IMR-90 (cell line): ENCODE measurements at regions not wholly inside any gene's neighbourhood (a gene's known extent, or its start where the extent isn't known, plus 50 kb on each side); places are given as distances from the start of the nearest gene placed in this dataset.

Experiments used
- ATAC-seq: fragments of 200-7000 bp; cut with Tn5 transposase; 2 replicates; pipeline ENCODE4 v1.9.1; 2020; ENCODE audit warnings: low read depth, mild to moderate bottlenecking, moderate library complexity
- BruUV-seq: library from RNA; stranded (reverse); fragments of 400-500 nt; replicated peaks from 2 replicates; lab custom pipeline; 2021; lab: Mats Ljungman, UMichigan
- CTCF ChIA-PET: fragments of 300-600 bp; formaldehyde crosslinking; extraction: SDS; loops from one replicate; lab custom pipeline; 2021; ENCODE audit warnings: antibody characterized with exemption; lab: Yijun Ruan, JAX
- POLR2A ChIA-PET: fragments of 300-600 bp; sonication (Branson Sonifier 250); formaldehyde crosslinking; loops from one replicate; lab custom pipeline; 2022; ENCODE audit warnings: antibody characterized with exemption; ENCODE audit not compliant: unreplicated experiment; lab: Charles Lee
- DNase-seq: peaks from one replicate; pipeline ENCODE4 v3.0.0; 2013
- H2AFZ ChIP-seq: replicated peaks from 2 replicates; pipeline ENCODE3; 2013; ENCODE audit warnings: low read length, mild to moderate bottlenecking; ENCODE audit not compliant: poor library complexity
- H2AK5ac ChIP-seq: 2 replicates; pipeline ENCODE4 v1.6.1; 2013; ENCODE audit warnings: low read depth, low read length, inconsistent platforms
- H2AK9ac ChIP-seq: replicated peaks from 2 replicates; pipeline ENCODE3; 2013; ENCODE audit warnings: mild to moderate bottlenecking, low read depth, low read length, moderate library complexity; ENCODE audit not compliant: poor library complexity
- H2BK120ac ChIP-seq: 2 replicates; pipeline ENCODE4 v1.6.1; 2013; ENCODE audit warnings: low read depth, low read length, inconsistent platforms
- H2BK15ac ChIP-seq: 3 replicates; pipeline ENCODE4 v1.6.1; 2013; ENCODE audit warnings: low read depth, low read length, inconsistent platforms
- H2BK20ac ChIP-seq: 2 replicates; pipeline ENCODE4 v1.6.1; 2013; ENCODE audit warnings: low read depth, mild to moderate bottlenecking, inconsistent platforms, low read length, moderate library complexity
- H2BK5ac ChIP-seq: 2 replicates; pipeline ENCODE4 v1.6.1; 2013; ENCODE audit warnings: mild to moderate bottlenecking, low read depth, low read length, inconsistent platforms; ENCODE audit not compliant: poor library complexity, severe bottlenecking
- H3K14ac ChIP-seq: replicated peaks from 2 replicates; pipeline ENCODE4 v1.6.1; 2013; ENCODE audit warnings: low read depth, low read length, inconsistent platforms
- H3K18ac ChIP-seq: 2 replicates; pipeline ENCODE4 v1.6.1; 2013; ENCODE audit warnings: low read depth, low read length, control low read depth
- H3K23ac ChIP-seq: 2 replicates; pipeline ENCODE4 v1.6.1; 2013; ENCODE audit warnings: low read depth, low read length, inconsistent platforms
- H3K27ac ChIP-seq: 2 replicates; pipeline ENCODE4 v1.5.1; 2013; ENCODE audit warnings: mild to moderate bottlenecking, control low read depth, low read length; ENCODE audit not compliant: insufficient read depth
- H3K27me3 ChIP-seq: 2 replicates; pipeline ENCODE4 v1.6.1; 2013; ENCODE audit warnings: low read length; ENCODE audit not compliant: control insufficient read depth, insufficient read depth
- H3K36me3 ChIP-seq: 2 replicates; pipeline ENCODE4 v1.6.1; 2013; ENCODE audit warnings: low read length, mixed read lengths; ENCODE audit not compliant: control insufficient read depth, insufficient read depth
- H3K4ac ChIP-seq: 2 replicates; pipeline ENCODE4 v1.6.1; 2013; ENCODE audit warnings: low read depth, low read length, inconsistent platforms
- H3K4me1 ChIP-seq: 2 replicates; pipeline ENCODE4 v1.6.1; 2013; ENCODE audit warnings: low read length, mixed read lengths; ENCODE audit not compliant: control insufficient read depth, insufficient read depth
- H3K4me2 ChIP-seq: 2 replicates; pipeline ENCODE4 v1.6.1; 2013; ENCODE audit warnings: low read depth, mild to moderate bottlenecking, control low read depth, low read length, moderate library complexity
- H3K4me3 ChIP-seq: 2 replicates; pipeline ENCODE4 v1.5.1; 2013; ENCODE audit warnings: low read depth, mild to moderate bottlenecking, control low read depth, low read length, moderate library complexity; ENCODE audit not compliant: insufficient read depth
- H3K56ac ChIP-seq: 2 replicates; pipeline ENCODE4 v1.6.1; 2013; ENCODE audit warnings: low read length, inconsistent platforms; ENCODE audit not compliant: insufficient read depth; ENCODE audit errors: extremely low read depth
- H3K79me1 ChIP-seq, 2 experiments: 2 replicates each; pipeline ENCODE4 v1.6.1; 2013; ENCODE audit warnings: low read length in 2 of 2, inconsistent platforms in 1 of 2, low read depth in 1 of 2
- H3K9ac ChIP-seq: 2 replicates; pipeline ENCODE4 v1.6.1; 2013; ENCODE audit warnings: low read depth, low read length, control low read depth
- H3K9me1 ChIP-seq: 2 replicates; pipeline ENCODE4 v1.6.1; 2013; ENCODE audit warnings: low read length, inconsistent platforms; ENCODE audit not compliant: insufficient read depth
- H3K9me3 ChIP-seq: 2 replicates; pipeline ENCODE4 v1.6.1; 2013; ENCODE audit warnings: low read length; ENCODE audit not compliant: control insufficient read depth, insufficient read depth
- H4K20me1 ChIP-seq: 2 replicates; pipeline ENCODE4 v1.6.1; 2013; ENCODE audit warnings: low read length, inconsistent platforms; ENCODE audit not compliant: insufficient read depth
- H4K5ac ChIP-seq: 2 replicates; pipeline ENCODE4 v1.6.1; 2013; ENCODE audit warnings: mild to moderate bottlenecking, low read depth, low read length, control low read depth
- H4K8ac ChIP-seq, 2 experiments: 2 replicates each; pipeline ENCODE4 v1.6.1; 2013; ENCODE audit warnings: low read depth in 2 of 2, low read length in 2 of 2, control low read depth in 1 of 2, inconsistent platforms in 1 of 2
- H4K91ac ChIP-seq: 2 replicates; pipeline ENCODE4 v1.6.1; 2013; ENCODE audit warnings: low read depth, low read length, inconsistent platforms; ENCODE audit not compliant: insufficient read depth
- CEBPB ChIP-seq: IDR thresholded peaks from 2 replicates; pipeline ENCODE4 v1.6.1; 2012; ENCODE audit warnings: low read depth, low read length, improper control_type of control experiment
- MAZ ChIP-seq: IDR thresholded peaks from 2 replicates; pipeline ENCODE4 v1.6.1; 2012; ENCODE audit warnings: low read depth, mild to moderate bottlenecking, low read length, improper control_type of control experiment, moderate library complexity, borderline replicate concordance
- RAD21 ChIP-seq: IDR thresholded peaks from 2 replicates; pipeline ENCODE4 v1.6.1; 2012; ENCODE audit warnings: low read length, improper control_type of control experiment
- WGBS, 2 experiments: methylation state at CpG; one replicate each; pipeline versions ENCODE4 v1.1.5 to v1.1.7; 2013; ENCODE audit warnings: missing lambda C conversion rate in 2 of 2; ENCODE audit not compliant: insufficient read length in 1 of 2; ENCODE audit errors: extremely low coverage in 2 of 2; 5-methylcytosine and 5-hydroxymethylcytosine counted together
- dilution Hi-C: fragments of 300-500 bp; cut with HindIII; formaldehyde crosslinking; loops from one replicate; pipeline ENCODE4 v1.14.3; 2018; ENCODE audit warnings: low sequenced_read_pairs; ENCODE audit not compliant: unreplicated experiment
- in situ Hi-C: fragments of 300-500 bp; cut with MboI; formaldehyde crosslinking; loops from 3 replicates; pipeline ENCODE4 v1.14.3; 2019; ENCODE audit warnings: low sequenced_read_pairs, inconsistent platforms, mixed read lengths
- intact Hi-C: fragments of 100-400 bp; cut with micrococcal nuclease; formaldehyde crosslinking; loops from 2 replicates; pipeline ENCODE4 v1.10.0; 2022

GRCh38 chr10:94075506-94075905, 81.8 kb downstream of the PLCE1 start:
- Histone ChIP-seq H2AK9ac (no peak overlapping the region), H3K4ac (no peak overlapping the region), H3K4me3 (no peak overlapping the region), H3K18ac (no peak overlapping the region), H2BK120ac (no peak overlapping the region), H3K36me3 (no peaks in the 10 kb centered on the region), H4K5ac (no peak overlapping the region), H3K56ac (no peak overlapping the region), H3K9ac (no peak overlapping the region), H2AFZ (no peak overlapping the region), H3K27ac (no peak overlapping the region), H3K4me2 (no peak overlapping the region), H4K20me1 (no peaks in the 10 kb centered on the region), H4K8ac (no peak overlapping the region), H2BK20ac (no peak overlapping the region), H3K79me1 (no peaks in the 10 kb centered on the region), H3K9me3 (no peaks in the 10 kb centered on the region), H4K91ac (no peak overlapping the region), H3K23ac (no peak overlapping the region), H3K4me1 (peaks cover 1% of the 10 kb centered on the region; the same call in 1 of the 2 replicates), H2BK5ac (no peak overlapping the region), H3K9me1 (no peaks in the 10 kb centered on the region), H3K14ac (no peak overlapping the region), H3K27me3 (peaks cover 2% of the 10 kb centered on the region; the same call in 1 of the 2 replicates), H2BK15ac (no peak overlapping the region), H2AK5ac (no peak overlapping the region)
- DNase-seq (no peak), ATAC-seq (no peak)
- WGBS, 2 experiments: 92% methylated on average over 2 of the region's 2 CpGs; no CpG with 5 or more reads in 1 of the 2 experiments
- BruUV-seq: no TSS peak
- dilution Hi-C loops (no loop called here), in situ Hi-C loops (no loop called here), intact Hi-C loops (loop anchor here (5.0 kb wide), 2 partner anchors 152 to 158 kb away; no protein-coding TSS in a partner anchor)
- TF ChIP-seq CEBPB: 0 out of 2 replicates have a peak, but pooled peaks have one; percentile 19
- TF ChIP-seq MAZ: no peak
- TF ChIP-seq RAD21: no peak
- ChIA-PET CTCF (interaction anchor here (1.0 to 3.1 kb wide), 3 partner anchors 233 to 251 kb away, joined by 3 to 26 read pairs (median 3); no protein-coding TSS in a partner anchor), POLR2A (no interaction called here)
